Body of pancreas (tissue), 4 donors: ENCODE measurements at regions not wholly inside any gene's neighbourhood (a gene's known extent, or its start where the extent isn't known, plus 50 kb on each side); places are given as distances from the start of the nearest gene placed in this dataset.

Experiments
- ATAC-seq: fragments of 150-250 bp; one replicate; pipeline ENCODE4 v1.9.1; 2016
- DNase-seq, 4 donors: peaks; one replicate each; pipeline ENCODE4 v3.0.0-alpha.2; 2019
- H3K27ac ChIP-seq, 4 donors: fragments of 200-600 bp; sonication (generic); 1 replicate in 3 of 4; 2 replicates in 1 of 4; pipeline versions ENCODE4 v1.5.1 to v1.6.1; 2016 to 2019; ENCODE audit warnings: mild to moderate bottlenecking in 1 of 4, mixed read lengths in 1 of 4, moderate library complexity in 1 of 4
- H3K27me3 ChIP-seq, 2 donors: fragments of 200-600 bp; sonication (generic); one replicate each; pipeline ENCODE4 v1.6.0; 2016; ENCODE audit warnings: mild to moderate bottlenecking in 1 of 2
- H3K36me3 ChIP-seq, 2 donors: fragments of 200-600 bp; sonication (generic); replicated peaks in 1 of 2; 2 replicates each; pipeline ENCODE4 v1.5.1; 2016; ENCODE audit warnings: low read depth in 2 of 2; ENCODE audit not compliant: insufficient read depth in 1 of 2
- H3K4me1 ChIP-seq: fragments of 200-600 bp; sonication (generic); one replicate; pipeline ENCODE4 v1.6.0; 2016
- H3K4me3 ChIP-seq, 2 donors: fragments of 200-600 bp; sonication (generic); 1 replicate in 1 of 2; 2 replicates in 1 of 2; pipeline ENCODE4 v1.5.1; 2016 to 2019
- H3K9me3 ChIP-seq, 3 donors: fragments of 200-600 bp; sonication (generic); 1 replicate in 2 of 3; 2 replicates in 1 of 3; pipeline ENCODE4 v1.5.1; 2016
- CTCF ChIP-seq, 7 experiments: fragments of 450-650 bp in 4 of 7; fragments of 200-600 bp in 3 of 7; sonication (generic) in 3 of 7; IDR thresholded peaks; one replicate each; pipeline ENCODE4 v1.5.1; 2016 to 2019; ENCODE audit warnings: antibody characterized with exemption in 7 of 7
- POLR2A ChIP-seq, 3 donors: fragments of 450-650 bp; IDR thresholded peaks; one replicate each; pipeline ENCODE4 v1.6.1; 2016; ENCODE audit warnings: antibody characterized with exemption in 3 of 3, mild to moderate bottlenecking in 2 of 3
- WGBS, 2 donors: methylation state at CpG; one replicate each; pipeline ENCODE4 v1.1.5; 2017; 5-methylcytosine and 5-hydroxymethylcytosine counted together
- intact Hi-C: fragments of 100-400 bp; cut with DNase I; formaldehyde crosslinking; loops from one replicate; pipeline ENCODE4 v1.15.1; 2023

DNA sequence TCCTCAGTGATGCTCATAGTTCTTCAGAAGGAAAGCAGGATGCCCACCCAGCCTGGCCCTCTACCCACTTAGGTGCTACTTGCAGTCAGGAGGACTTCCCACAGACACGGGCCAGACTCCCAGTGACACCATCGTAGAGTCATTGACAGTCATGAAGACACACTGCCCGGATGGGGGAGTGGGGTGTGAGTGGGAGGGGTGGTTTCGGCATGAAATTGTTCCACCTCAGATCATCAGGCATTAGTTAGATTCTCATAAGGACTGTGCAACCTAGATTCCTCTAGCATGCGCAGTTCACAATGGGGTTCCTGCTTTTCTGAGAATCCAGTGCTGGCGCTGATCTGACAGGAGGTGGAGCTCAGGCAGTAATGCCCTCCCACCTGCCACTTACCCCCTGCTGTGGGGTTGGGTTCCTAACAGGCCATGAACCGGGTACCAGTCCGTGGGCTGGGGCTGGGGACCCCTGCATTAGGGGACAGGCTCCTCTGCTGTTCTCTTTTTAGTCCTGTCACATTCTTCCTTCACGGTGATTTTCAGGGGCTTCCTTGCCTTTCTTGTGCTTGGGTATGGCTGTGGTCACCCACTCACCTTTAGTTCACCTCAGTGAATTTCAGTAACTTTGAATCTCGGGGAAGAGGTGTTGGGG lies 88.2 kb upstream of the ANKRD55 start:
- TF ChIP-seq POLR2A (IDR thresholded peaks at IDR 0.05) (no peak), CTCF (IDR thresholded peaks at IDR 0.05) (no peak)
- no peak overlapping the region for H3K4me3 ChIP-seq
- H3K9me3 ChIP-seq = no peaks in the 10 kb centered on the region
- DNase-seq (no peak), ATAC-seq (no peak)
- no peak overlapping the region for H3K27ac ChIP-seq
- intact Hi-C loops = no loop called here
- no peaks in the 10 kb centered on the region for H3K27me3 ChIP-seq
- peaks cover 3% of the 10 kb centered on the region for H3K4me1 ChIP-seq
- H3K36me3 ChIP-seq = no peaks in the 10 kb centered on the region
- 89 to 90% methylated on average over 10 of the region's 10 CpGs for WGBS, 2 donors

DNA sequence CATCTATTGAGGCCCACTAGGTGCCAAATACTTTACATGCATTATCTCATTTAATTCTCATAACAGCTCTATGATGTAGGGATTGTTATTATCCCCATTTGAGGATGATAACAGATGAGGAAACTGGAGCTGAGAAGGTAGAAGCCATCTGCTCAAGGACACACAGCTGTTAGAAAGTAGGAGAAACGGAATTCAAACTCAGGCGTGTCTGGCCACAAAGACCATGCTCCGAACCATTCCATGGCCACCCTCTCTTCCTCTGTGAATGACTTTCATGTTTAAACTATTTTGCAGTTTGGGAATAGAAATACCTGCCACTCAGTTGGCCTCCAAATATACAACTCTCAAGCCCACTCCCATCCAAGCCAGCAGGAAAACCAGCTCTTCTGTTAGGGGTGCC lies 87.6 kb upstream of the ANKRD55 start:
- no peak for ATAC-seq
- intact Hi-C loops = no loop called here
- no peak for TF ChIP-seq POLR2A (IDR thresholded peaks at IDR 0.05)
- TF ChIP-seq CTCF (IDR thresholded peaks at IDR 0.05) = no peak
- Histone ChIP-seq H3K27ac (no peak overlapping the region), H3K36me3 (no peaks in the 10 kb centered on the region), H3K4me1 (peaks cover 6% of the 10 kb centered on the region), H3K9me3 (no peaks in the 10 kb centered on the region), H3K4me3 (no peak overlapping the region), H3K27me3 (no peaks in the 10 kb centered on the region)
- WGBS, 2 donors = 95 to 100% methylated on average over 3 of the region's 3 CpGs
- no peak for DNase-seq

GRCh38 chr5:56319526-56320181 lies 86.5 kb upstream of the ANKRD55 start:
- Histone ChIP-seq H3K9me3 (no peaks in the 10 kb centered on the region), H3K4me3 (no peak overlapping the region), H3K27me3 (no peaks in the 10 kb centered on the region), H3K27ac (no peak overlapping the region), H3K4me1 (peaks cover 15% of the 10 kb centered on the region), H3K36me3 (no peaks in the 10 kb centered on the region)
- intact Hi-C loops = no loop called here
- ATAC-seq (peak; percentile 26), DNase-seq (no peak)
- WGBS, 2 donors = 75 to 86% methylated on average over 19 of the region's 19 CpGs
- TF ChIP-seq POLR2A (IDR thresholded peaks at IDR 0.05) = no peak
- TF ChIP-seq CTCF (IDR thresholded peaks at IDR 0.05) = no peak

DNA sequence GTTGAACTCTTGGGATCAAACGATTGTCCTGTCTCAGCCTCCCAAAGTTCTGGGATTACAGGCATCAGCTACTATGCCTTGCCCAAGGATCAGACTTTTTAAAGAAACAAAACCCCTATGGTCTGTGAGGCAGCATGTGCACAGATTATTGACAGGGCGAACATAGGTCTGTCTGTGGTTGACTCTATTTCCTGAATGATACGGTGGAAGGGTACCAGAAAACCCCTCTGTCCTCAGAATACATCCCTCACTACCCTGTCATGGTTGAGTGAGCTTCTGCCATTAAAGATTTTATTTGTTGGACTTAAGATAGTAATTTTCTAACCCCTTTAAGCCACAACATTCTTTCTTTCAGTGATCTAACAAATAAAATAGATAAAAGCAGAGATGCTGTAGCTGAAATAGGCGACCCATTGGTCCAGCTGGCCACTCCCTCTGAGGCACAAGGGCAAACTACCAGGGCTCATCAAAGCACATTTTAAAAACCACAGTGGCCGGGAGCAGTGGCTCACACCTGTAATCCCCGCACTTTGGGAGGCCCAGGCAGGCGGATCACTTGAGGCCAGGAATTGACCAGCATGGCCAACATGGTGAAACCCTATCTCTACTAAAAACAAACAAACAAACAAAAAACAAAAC lies 84.9 kb upstream of the ANKRD55 start:
- intact Hi-C loops = no loop called here
- Histone ChIP-seq H3K36me3 (no peaks in the 10 kb centered on the region), H3K4me1 (peaks cover 21% of the 10 kb centered on the region), H3K4me3 (no peak overlapping the region), H3K9me3 (no peaks in the 10 kb centered on the region), H3K27me3 (no peaks in the 10 kb centered on the region), H3K27ac (no peak overlapping the region)
- ATAC-seq (no peak), DNase-seq (no peak)
- 81 to 93% methylated on average over 7 of the region's 7 CpGs for WGBS, 2 donors
- TF ChIP-seq POLR2A (IDR thresholded peaks at IDR 0.05) (no peak), CTCF (IDR thresholded peaks at IDR 0.05) (no peak)
